GM18520 (cell line): ENCODE measurements at regions not wholly inside any gene's neighbourhood (a gene's known extent, or its start where the extent isn't known, plus 50 kb on each side); places are given as distances from the start of the nearest gene placed in this dataset.

Experiments
- ATAC-seq: cut with Tn5 transposase; IDR thresholded peaks from one replicate; pipeline ENCODE4 v1.9.1; 2021; ENCODE audit not compliant: unreplicated experiment

DNA sequence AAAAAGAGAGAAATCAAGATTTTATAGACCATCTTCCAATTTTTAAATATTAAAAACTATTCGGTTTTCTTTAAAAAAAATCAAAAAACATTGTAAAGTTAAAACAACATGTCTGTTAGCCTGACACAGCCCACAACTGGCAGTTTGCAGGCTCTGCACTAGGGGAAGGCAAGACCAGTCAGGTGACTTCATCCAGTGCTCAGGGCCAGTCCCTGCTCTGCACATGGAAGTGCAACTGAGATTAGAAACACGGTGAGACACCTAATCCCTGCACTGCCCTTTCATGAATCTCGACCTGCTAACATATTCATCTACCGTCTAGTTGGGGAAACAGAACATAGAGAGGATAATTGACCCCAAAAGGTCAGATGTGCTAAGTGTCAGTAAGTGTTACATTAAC, 135.2 kb downstream of the BARD1 start:
- peak; percentile 84 for ATAC-seq

DNA sequence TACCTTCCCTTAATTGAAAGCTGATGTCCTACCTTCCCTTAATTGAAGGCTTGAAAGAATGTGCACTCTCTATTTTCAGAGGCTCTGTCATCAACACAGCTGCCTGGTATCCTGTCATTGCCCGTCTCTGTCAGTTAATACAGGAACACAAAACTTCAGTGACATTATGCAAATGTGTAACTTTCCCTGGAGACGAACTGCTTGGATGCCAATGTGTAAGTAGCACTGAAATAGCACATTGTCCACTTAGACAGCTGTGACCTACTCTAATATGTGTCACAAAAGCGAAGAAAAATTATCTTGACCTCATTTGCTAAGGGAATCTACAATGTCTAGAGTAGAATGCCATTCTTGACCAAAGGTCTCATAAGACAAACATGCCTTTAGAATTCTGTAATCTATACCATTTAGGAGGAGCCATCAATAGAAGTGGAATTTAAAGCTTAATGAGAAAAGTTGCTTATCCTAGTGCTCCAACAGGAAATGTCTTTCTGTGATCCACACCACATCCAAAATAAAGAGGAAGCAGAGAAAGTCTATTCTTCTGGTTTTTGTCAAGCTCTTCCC, 138.1 kb downstream of the BARD1 start:
- ATAC-seq: no peak

DNA sequence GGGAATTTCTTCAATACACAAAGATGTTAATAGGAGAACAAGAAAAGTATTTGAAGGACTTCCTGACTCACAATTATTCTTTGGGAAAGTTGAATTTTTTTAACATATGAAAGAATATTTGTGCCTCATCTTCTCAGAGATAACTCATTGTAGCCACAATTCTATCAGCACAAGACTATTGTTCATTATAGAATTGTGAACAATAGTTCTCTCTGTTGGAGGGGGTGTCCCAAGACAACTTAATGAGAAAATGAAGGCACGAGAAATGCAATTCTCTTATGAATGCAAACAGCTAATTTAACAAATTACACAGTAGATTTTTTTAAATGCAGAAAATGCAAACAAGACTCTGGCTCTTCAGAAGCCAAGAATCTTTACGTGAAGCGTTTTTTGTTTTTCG, 157.0 kb downstream of the BARD1 start:
- no peak for ATAC-seq

DNA sequence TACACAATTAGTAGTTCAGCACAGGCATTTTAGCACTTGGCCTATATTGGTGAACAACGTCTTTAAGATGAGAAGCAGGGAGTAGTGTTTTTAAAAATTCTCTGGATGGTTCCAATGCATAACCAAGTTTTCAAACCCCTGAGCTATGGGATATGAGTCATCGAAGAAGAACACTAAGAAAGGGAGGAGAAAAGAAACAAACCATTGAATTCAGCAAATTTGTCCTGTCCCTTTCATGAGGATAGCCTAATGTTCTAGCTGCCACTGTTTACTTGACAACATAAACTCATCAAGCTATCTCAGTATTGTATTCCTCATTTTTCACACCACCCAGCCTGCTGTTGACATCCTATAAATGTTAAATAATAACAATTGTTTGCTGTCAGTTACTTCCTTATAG, 158.0 kb downstream of the BARD1 start:
- ATAC-seq: no peak

DNA sequence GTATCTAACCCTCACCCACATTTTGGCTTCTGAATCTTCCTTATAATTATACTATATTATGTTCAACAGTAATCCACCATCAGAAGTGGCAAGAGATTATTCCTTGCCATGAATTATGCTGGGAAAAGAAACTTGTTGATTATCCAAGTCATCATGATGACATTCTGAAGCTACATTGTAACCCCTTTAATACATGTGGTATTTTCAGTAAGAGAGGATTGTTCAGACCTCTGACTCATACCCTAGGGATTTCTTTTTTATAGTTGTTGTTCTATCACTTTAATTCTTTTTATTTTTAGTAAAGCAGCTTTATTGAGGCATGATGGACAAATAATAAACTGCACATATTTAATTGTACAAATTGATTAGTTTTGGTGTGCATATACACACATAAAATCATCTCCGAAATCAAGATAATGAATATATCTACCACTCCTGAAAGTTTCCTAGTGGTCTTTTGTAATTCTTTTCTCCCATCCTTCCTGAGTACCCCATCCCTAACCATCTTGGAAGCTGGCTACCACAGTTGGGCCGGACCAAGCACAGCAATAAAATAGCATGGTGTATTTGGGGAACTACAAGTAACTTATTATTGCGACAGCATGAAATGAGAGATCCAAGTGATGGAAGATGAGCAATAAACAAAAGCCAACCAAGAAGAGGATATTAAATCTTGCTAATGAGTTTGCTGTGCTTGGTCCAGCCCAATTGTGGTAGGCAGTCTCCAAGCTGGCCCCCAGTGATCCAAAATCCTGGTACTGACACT, 159.9 kb downstream of the BARD1 start:
- no peak for ATAC-seq

DNA sequence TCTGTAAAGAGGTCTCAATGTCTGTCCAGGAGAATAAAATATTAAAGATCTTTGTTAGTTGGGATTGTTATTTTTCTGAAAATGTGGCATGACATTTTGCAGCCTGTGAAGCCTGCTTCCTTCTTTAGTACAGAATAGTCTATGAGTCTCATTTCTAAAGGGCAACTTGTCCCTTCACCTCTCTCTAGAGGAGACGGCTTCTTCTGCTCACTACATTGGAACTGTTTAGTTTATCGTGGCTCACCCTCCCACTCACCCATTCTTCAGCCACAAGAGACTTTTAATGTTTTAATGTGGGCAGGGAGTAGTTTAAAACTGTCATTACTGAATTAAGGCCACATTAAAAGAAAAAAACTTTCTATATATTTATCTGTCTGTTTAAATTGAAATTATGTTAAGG, 161.0 kb downstream of the BARD1 start:
- ATAC-seq: no peak

DNA sequence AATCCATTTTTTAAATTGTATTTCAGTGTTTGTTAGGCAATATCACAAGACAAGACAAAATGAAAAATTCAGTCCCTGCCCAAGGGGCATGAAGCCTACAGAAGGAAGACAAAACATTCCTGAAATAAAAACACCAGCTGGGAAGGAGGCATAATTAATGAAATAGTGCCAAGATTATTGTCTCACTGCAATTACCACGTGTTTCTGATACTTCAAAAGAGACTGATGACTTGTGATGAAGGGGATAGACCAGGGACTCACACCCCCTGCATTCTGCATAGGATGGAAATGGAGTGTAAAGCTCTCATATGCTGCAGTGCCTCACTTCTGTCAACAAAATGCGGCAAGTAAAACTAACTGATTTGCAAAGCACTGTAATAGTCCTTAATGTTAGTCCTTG, 178.1 kb downstream of the BARD1 start:
- no peak for ATAC-seq

DNA sequence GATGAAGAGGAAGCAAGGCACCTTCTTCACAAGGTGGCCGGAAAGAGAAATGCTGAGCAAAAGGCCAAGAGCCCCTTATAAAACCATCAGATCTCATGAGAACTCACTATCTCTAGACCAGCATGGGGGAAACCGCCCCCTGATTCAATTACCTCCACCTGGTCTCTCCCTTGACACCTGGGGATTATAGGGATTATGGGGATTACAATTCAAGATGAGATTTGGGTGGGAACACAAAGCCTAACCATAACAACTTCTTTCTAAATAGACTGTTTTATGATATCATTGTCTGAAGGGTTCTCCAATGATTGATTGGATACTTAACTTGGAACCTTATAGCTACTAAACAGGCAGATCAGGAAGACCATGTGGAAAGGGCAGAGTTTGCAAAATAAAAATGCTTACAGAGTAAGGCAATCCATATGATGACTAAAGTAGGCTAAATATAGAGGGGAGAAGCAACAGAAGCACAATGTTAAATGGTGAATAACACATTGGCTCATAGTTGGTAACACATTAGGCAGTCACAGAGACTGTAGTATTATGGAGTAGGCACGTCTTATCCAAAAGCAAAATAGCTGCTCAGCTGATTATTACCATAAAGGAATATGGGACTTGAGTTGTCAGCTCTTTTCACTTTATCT, 179.0 kb downstream of the BARD1 start:
- ATAC-seq: no peak

DNA sequence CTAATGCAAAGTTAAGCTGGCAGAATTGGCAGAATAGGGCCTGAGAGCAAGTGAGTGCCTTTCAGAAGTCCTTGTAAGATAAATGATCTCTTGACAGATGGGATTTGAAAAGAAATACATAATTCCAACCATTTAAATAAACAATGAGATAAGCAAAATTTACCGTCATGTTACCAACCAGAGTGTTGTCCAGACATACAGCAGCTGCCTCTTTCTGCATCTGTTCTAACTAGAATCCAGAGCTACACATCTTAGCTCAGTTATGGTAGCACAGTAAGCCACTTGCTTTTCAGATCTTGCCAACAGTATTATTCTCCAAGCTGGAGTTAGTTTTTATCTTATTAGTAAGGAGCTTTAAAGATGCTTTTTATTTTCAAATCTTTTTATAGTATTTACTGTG, 179.6 kb downstream of the BARD1 start:
- no peak for ATAC-seq
